Sigmoid colon (tissue), 3 donors: ENCODE measurements at regions not wholly inside any gene's neighbourhood (a gene's known extent, or its start where the extent isn't known, plus 50 kb on each side); places are given as distances from the start of the nearest gene placed in this dataset.

Experiments
- POLR2A ChIP-seq, 2 donors: fragments of 450-650 bp; IDR thresholded peaks; one replicate each; pipeline ENCODE4 v1.6.1; 2016; ENCODE audit warnings: antibody characterized with exemption in 2 of 2, mild to moderate bottlenecking in 2 of 2, moderate library complexity in 2 of 2
- TF ChIP-seq, protein P1 (sequence below), 4 experiments: fragments of 450-650 bp in 3 of 4; fragments of 200-600 bp in 1 of 4; IDR thresholded peaks; one replicate each; pipeline ENCODE4 v1.5.1; 2016 to 2019; ENCODE audit warnings: antibody characterized with exemption in 4 of 4, mild to moderate bottlenecking in 3 of 4, moderate library complexity in 2 of 4

GRCh38 chr1:38680801-38681510 lies 178.6 kb downstream of the RRAGC start:
- TF ChIP-seq, protein P1, sequence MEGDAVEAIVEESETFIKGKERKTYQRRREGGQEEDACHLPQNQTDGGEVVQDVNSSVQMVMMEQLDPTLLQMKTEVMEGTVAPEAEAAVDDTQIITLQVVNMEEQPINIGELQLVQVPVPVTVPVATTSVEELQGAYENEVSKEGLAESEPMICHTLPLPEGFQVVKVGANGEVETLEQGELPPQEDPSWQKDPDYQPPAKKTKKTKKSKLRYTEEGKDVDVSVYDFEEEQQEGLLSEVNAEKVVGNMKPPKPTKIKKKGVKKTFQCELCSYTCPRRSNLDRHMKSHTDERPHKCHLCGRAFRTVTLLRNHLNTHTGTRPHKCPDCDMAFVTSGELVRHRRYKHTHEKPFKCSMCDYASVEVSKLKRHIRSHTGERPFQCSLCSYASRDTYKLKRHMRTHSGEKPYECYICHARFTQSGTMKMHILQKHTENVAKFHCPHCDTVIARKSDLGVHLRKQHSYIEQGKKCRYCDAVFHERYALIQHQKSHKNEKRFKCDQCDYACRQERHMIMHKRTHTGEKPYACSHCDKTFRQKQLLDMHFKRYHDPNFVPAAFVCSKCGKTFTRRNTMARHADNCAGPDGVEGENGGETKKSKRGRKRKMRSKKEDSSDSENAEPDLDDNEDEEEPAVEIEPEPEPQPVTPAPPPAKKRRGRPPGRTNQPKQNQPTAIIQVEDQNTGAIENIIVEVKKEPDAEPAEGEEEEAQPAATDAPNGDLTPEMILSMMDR (IDR thresholded peaks at IDR 0.05): no peak
- no peak for TF ChIP-seq POLR2A (IDR thresholded peaks at IDR 0.05)
